GM23338 (cell line): ENCODE measurements at regions not wholly inside any gene's neighbourhood (a gene's known extent, or its start where the extent isn't known, plus 50 kb on each side); places are given as distances from the start of the nearest gene placed in this dataset.

Source experiments
- ATAC-seq: fragments of 200-7000 bp; cut with Tn5 transposase; 3 replicates; pipeline ENCODE4 v1.9.1; 2020
- DNase-seq: peaks from one replicate; pipeline ENCODE4 v3.0.0-alpha.2; 2015; ENCODE audit warnings: low spot score
- H2AFZ ChIP-seq: fragments of 200-600 bp; sonication (generic); 2 replicates; pipeline ENCODE4 v1.8.0; 2016; ENCODE audit warnings: antibody characterized with exemption, mild to moderate bottlenecking, moderate library complexity
- H3F3A ChIP-seq: fragments of 200-600 bp; sonication (generic); replicated peaks from 2 replicates; pipeline ENCODE4 v1.8.0; 2017; ENCODE audit warnings: antibody characterized with exemption, mixed run types, low read depth
- H3K27ac ChIP-seq: fragments of 200-600 bp; sonication (generic); 2 replicates; pipeline ENCODE4 v1.6.1; 2016; ENCODE audit warnings: low read depth
- H3K27me3 ChIP-seq: fragments of 200-600 bp; sonication (generic); 2 replicates; pipeline ENCODE4 v1.8.0; 2016; ENCODE audit warnings: mild to moderate bottlenecking, mixed run types, moderate library complexity; ENCODE audit not compliant: insufficient read depth
- H3K36me3 ChIP-seq: fragments of 200-600 bp; sonication (generic); 2 replicates; pipeline ENCODE4 v1.8.0; 2016; ENCODE audit warnings: mild to moderate bottlenecking; ENCODE audit not compliant: insufficient read depth
- H3K4me1 ChIP-seq: fragments of 200-600 bp; sonication (generic); 2 replicates; pipeline ENCODE4 v1.8.0; 2016; ENCODE audit warnings: mild to moderate bottlenecking, moderate library complexity; ENCODE audit not compliant: insufficient read depth
- H3K4me2 ChIP-seq: fragments of 200-600 bp; sonication (generic); 2 replicates; pipeline ENCODE4 v1.7.1; 2017; ENCODE audit warnings: mixed run types
- H3K4me3 ChIP-seq: fragments of 200-600 bp; sonication (generic); 2 replicates; pipeline ENCODE4 v1.6.1; 2016; ENCODE audit warnings: mixed run types
- H3K79me2 ChIP-seq: fragments of 200-600 bp; sonication (generic); replicated peaks from 2 replicates; pipeline ENCODE4 v1.8.0; 2017; ENCODE audit warnings: mild to moderate bottlenecking; ENCODE audit not compliant: insufficient read depth
- H3K9me2 ChIP-seq: fragments of 200-600 bp; sonication (generic); 2 replicates; pipeline ENCODE4 v1.8.0; 2017; ENCODE audit not compliant: insufficient read depth
- H4K20me1 ChIP-seq: fragments of 200-600 bp; sonication (generic); replicated peaks from 2 replicates; pipeline ENCODE4 v1.8.0; 2017; ENCODE audit warnings: mild to moderate bottlenecking; ENCODE audit not compliant: insufficient read depth
- H3K27ac Mint-ChIP-seq: 2 replicates; pipeline ENCODE4 v1.8.0; 2020; ENCODE audit warnings: inconsistent platforms, mild to moderate bottlenecking, moderate library complexity, mixed read lengths
- H3K27me3 Mint-ChIP-seq: 3 replicates; pipeline ENCODE4 v1.8.0; 2022; ENCODE audit warnings: low read depth, mild to moderate bottlenecking, moderate library complexity, mixed read lengths, inconsistent platforms; ENCODE audit not compliant: insufficient read depth, poor library complexity
- H3K36me3 Mint-ChIP-seq: 3 replicates; pipeline ENCODE4 v1.8.0; 2021; ENCODE audit warnings: low read depth, mild to moderate bottlenecking, inconsistent platforms, moderate library complexity, mixed read lengths
- H3K4me1 Mint-ChIP-seq: 3 replicates; pipeline ENCODE4 v1.8.0; 2020; ENCODE audit warnings: mild to moderate bottlenecking, inconsistent platforms, mixed read lengths
- H3K4me3 Mint-ChIP-seq: 3 replicates; pipeline ENCODE4 v1.8.0; 2021; ENCODE audit warnings: moderate library complexity, mild to moderate bottlenecking, inconsistent platforms, mixed read lengths
- H3K9me3 Mint-ChIP-seq: 3 replicates; pipeline ENCODE4 v1.8.0; 2020; ENCODE audit warnings: moderate library complexity, mild to moderate bottlenecking, inconsistent platforms, mixed read lengths
- CREB1 ChIP-seq: fragments of 250-450 bp; sonication (Bioruptor Pico); IDR thresholded peaks from 2 replicates; pipeline ENCODE4 v1.5.0; 2020; ENCODE audit warnings: low read depth, mild to moderate bottlenecking, moderate library complexity
- CTCF ChIP-seq, 2 experiments: fragments of 200-600 bp in 1 of 2; sonication (generic) in 1 of 2; conservative IDR thresholded peaks; 2 replicates each; pipeline versions ENCODE4 v1.5.1 to v1.6.1; 2016 to 2017; ENCODE audit warnings: antibody characterized with exemption in 2 of 2, low read depth in 2 of 2, mild to moderate bottlenecking in 2 of 2, moderate library complexity in 1 of 2
- ETS1 ChIP-seq: IDR thresholded peaks from 2 replicates; pipeline ENCODE4 v1.6.1; 2016; ENCODE audit warnings: antibody characterized with exemption
- EZH2 ChIP-seq: fragments of 200-600 bp; sonication (generic); IDR thresholded peaks from one replicate; pipeline ENCODE4 v1.8.0; 2017; ENCODE audit warnings: antibody characterized with exemption, mild to moderate bottlenecking, low read depth; ENCODE audit not compliant: unreplicated experiment
- JUNB ChIP-seq: IDR thresholded peaks from one replicate; pipeline ENCODE4 v1.6.1; 2016; ENCODE audit warnings: antibody characterized with exemption; ENCODE audit not compliant: unreplicated experiment
- NANOG ChIP-seq: IDR thresholded peaks from 2 replicates; pipeline ENCODE4 v1.6.1; 2016; ENCODE audit warnings: antibody characterized with exemption, borderline replicate concordance
- POLR2AphosphoS5 ChIP-seq: IDR thresholded peaks from 2 replicates; pipeline ENCODE4 v1.6.1; 2016; ENCODE audit warnings: antibody characterized with exemption, low read depth
- REST ChIP-seq: IDR thresholded peaks from one replicate; pipeline ENCODE4 v1.6.1; 2018; ENCODE audit warnings: antibody characterized with exemption; ENCODE audit not compliant: unreplicated experiment
- STAT1 ChIP-seq: IDR thresholded peaks from one replicate; pipeline ENCODE4 v1.6.1; 2016; ENCODE audit warnings: antibody characterized with exemption; ENCODE audit not compliant: unreplicated experiment
- ZNF331 ChIP-seq: fragments of 250-450 bp; sonication (Bioruptor Pico); IDR thresholded peaks from 2 replicates; pipeline ENCODE4 v1.5.0; 2020; ENCODE audit warnings: low read depth, mild to moderate bottlenecking, moderate library complexity
- ZNF462 ChIP-seq: fragments of 250-450 bp; sonication (Bioruptor Pico); IDR thresholded peaks from 2 replicates; pipeline ENCODE4 v1.5.0; 2020; ENCODE audit warnings: mild to moderate bottlenecking, moderate library complexity

GRCh38 chr1:244265507-244265906 lies 186.2 kb downstream of the ADSS2 start (continued):
- no peak for TF ChIP-seq EZH2
- no peak for TF ChIP-seq ZNF331 (CRISPR knock-in tag)
- no peak for TF ChIP-seq NANOG
- no peak for TF ChIP-seq CREB1 (CRISPR knock-in tag)
- no peak for TF ChIP-seq ETS1
- no peak for TF ChIP-seq POLR2AphosphoS5
- no peak for TF ChIP-seq REST
- no peak for TF ChIP-seq STAT1
- no peak for TF ChIP-seq JUNB

DNA sequence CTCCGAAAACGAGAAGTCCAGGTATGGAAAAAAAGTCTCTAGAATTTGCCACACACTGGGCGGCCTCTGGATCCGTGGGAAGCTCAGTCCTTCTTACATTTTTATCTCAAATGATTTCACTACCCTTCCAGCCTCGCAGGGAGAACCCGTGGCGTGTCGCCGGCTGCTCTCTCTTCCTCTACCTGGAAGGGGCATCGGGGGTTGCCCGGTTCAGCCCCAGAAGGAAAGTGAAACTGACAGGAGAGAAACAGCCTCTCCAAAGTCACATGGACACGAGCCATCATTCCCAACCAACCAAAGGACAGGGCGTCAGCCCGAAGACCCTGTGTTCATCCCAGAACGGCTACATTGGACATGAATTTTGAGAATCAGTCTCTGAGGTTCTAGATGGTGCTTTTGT lies 182.5 kb downstream of the ADSS2 start:
- no peak overlapping the region for H3K4me3 Mint-ChIP-seq
- TF ChIP-seq ZNF462 (CRISPR knock-in tag) (no peak), STAT1 (no peak), CTCF (conservative IDR thresholded peaks at IDR 0.05; ENCODE audit: low read depth in 2 of 2) (no peak), EZH2 (no peak), ZNF331 (CRISPR knock-in tag) (no peak), NANOG (no peak)
- no peaks in the 10 kb centered on the region for H3K36me3 Mint-ChIP-seq
- H3K27ac Mint-ChIP-seq, result no peak overlapping the region
- Histone ChIP-seq H3K27ac (no peak overlapping the region), H3F3A (no peaks in the 10 kb centered on the region), H3K27me3 (no peaks in the 10 kb centered on the region), H2AFZ (0 out of 2 replicates have a peak overlapping the region, but pooled peaks have one; percentile 10), H3K36me3 (no peaks in the 10 kb centered on the region), H3K4me3 (no peak overlapping the region), H3K9me2 (peaks cover 10% of the 10 kb centered on the region), H3K4me1 (no peaks in the 10 kb centered on the region), H4K20me1 (no peaks in the 10 kb centered on the region), H3K79me2 (no peaks in the 10 kb centered on the region), H3K4me2 (no peak overlapping the region)
- H3K9me3 Mint-ChIP-seq, result 0 out of 3 replicates have a peak, but pooled peaks cover 3% of the 10 kb centered on the region
- peaks cover 5% of the 10 kb centered on the region for H3K27me3 Mint-ChIP-seq
- no peak for DNase-seq
- H3K4me1 Mint-ChIP-seq, result peaks cover 5% of the 10 kb centered on the region; the same call in 2 of the 3 replicates
- ATAC-seq, result no peak
